H1 (cell line): ENCODE measurements at regions not wholly inside any gene's neighbourhood (a gene's known extent, or its start where the extent isn't known, plus 50 kb on each side); places are given as distances from the start of the nearest gene placed in this dataset.

ENCODE experiments used
- CHD2 ChIP-seq: IDR thresholded peaks from 2 replicates; pipeline ENCODE4 v1.6.1; 2012; ENCODE audit warnings: low read length, improper control_type of control experiment
- KDM4A ChIP-seq: IDR thresholded peaks from one replicate; pipeline ENCODE4 v1.7.1; 2012; ENCODE audit warnings: low read depth, mild to moderate bottlenecking, moderate library complexity, low read length, inconsistent platforms; ENCODE audit not compliant: severe bottlenecking
- RXRA ChIP-seq: IDR thresholded peaks from 2 replicates; pipeline ENCODE4 v1.6.1; 2011; ENCODE audit warnings: low read depth, mild to moderate bottlenecking, low read length, moderate library complexity; ENCODE audit not compliant: insufficient read depth
- YY1 ChIP-seq: IDR thresholded peaks from 2 replicates; pipeline ENCODE4 v1.6.1; 2011; ENCODE audit warnings: low read depth, mild to moderate bottlenecking, low read length

GRCh38 chr2:53265544-53266299 is 501.9 kb upstream of the CHAC2 start (continued):
- TF ChIP-seq YY1 (no peak), KDM4A (no peak), CHD2 (no peak), RXRA (no peak)
